GM19372 (cell line): ENCODE measurements at regions not wholly inside any gene's neighbourhood (a gene's known extent, or its start where the extent isn't known, plus 50 kb on each side); places are given as distances from the start of the nearest gene placed in this dataset.

ENCODE experiments used
- ATAC-seq: cut with Tn5 transposase; IDR thresholded peaks from one replicate; pipeline ENCODE4 v1.9.1; 2021; ENCODE audit warnings: mild to moderate bottlenecking, low read depth, moderate library complexity; ENCODE audit not compliant: unreplicated experiment

DNA sequence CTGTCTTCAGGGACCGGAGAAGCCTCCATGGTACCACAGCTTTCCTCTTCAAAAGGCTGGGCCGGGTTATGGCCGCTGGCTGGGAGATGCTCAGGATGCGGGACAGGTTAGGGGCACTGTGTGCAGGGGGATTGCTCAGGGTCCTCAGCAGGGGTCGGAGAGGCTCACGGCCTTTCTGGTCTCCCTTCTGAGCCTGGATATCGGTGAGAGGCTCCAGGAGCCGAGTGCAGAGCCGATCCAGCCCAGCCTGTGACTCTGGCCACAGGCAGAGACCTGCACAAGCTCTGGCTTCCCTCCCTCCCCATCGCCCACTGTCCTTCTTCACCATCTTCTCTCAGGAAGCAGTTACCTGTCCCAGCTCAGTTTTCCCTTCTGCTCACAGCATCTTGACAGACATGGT, 306.0 kb downstream of the ZNF536 start:
- ATAC-seq, result no peak

DNA sequence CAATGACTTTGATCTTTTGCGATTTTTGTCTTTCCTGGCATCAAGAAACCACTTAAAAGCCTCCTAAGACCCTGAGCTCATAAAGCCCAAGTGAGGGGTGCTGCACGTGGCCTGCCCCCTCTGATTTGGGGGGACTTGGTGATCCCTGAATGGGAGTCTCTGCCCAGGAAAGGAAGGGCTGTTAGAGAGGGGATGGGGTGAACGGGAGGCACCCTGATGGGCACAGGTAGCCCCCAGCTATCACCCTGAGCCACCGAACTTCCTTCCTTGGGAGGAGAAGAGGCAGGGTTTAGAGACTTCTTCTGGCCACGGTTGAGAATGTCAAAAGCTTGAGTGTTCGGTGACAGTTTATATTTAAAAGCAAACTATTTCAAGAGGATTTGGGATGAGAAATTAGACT, 305.5 kb downstream of the ZNF536 start:
- ATAC-seq, result no peak

DNA sequence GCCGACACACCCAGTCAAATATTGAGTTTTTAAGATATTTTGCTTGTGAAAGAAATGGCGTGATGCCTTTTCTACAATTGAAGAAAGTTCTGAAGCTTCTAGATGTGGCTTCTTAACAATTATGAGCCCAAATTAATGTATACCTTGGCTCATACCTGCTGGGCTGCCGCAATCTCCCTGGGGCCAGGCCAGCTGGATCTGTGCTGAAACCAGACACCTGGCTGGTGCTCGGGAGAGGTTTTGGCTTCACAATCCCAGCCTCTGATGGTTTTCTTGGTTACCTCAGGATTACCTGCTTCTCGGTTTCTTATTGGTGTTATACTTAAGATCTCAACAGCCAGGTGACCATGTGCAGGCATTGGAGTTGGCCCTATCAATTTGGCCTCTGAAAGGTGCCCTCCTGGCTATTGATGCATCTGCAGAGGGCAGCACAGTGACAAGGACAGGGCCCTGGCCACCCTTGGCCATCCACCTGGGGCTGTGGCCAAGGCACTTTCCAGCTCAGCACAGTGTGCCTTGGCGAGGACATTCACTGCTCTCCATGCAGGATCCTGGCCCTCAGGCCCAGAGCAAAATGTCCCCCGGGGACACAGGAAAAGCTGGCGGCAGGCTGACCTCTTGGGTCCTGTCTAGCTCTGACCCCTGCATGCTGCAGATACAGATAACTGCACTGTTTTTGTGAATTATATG, 305.0 kb downstream of the ZNF536 start:
- ATAC-seq, result no peak

DNA sequence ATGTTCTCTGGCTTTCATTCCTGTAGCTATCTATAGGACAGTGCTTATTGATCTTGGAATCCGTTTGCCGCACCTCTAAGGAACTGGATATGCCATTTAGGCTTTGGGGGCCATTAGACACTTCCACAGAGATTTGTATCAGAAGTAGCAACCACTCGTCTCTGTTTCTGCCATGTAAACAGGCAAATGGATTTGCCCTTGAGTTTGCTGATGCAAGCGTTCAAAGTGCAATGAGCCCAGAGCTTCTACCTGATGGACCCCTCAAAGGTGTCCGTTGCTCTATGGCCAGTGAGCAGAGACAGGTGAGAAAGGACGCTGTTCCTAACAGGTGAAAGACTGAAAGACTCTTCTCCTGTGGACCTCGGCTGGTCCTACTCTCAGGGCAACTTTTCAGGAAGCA, 302.9 kb downstream of the ZNF536 start:
- no peak for ATAC-seq

DNA sequence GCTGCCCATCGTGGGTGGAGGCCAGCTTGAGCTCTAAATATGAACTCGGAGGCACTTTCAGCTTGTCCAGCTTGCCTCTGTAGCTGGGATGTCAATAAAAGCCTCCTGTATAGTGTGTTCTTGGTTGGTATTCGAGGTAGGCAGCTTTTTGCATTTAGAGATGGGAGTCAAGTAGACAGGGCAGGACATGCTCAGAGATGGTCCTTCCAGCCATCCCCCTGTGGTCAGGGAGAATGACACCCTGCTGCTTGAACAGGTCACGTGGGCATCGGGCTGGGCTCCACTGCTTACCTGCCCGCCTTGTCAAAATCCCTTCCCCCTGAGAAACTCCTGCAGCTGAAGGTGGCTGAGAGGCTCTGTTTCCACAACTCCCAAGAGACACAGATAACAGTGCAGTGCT, 302.5 kb downstream of the ZNF536 start:
- ATAC-seq, result no peak

DNA sequence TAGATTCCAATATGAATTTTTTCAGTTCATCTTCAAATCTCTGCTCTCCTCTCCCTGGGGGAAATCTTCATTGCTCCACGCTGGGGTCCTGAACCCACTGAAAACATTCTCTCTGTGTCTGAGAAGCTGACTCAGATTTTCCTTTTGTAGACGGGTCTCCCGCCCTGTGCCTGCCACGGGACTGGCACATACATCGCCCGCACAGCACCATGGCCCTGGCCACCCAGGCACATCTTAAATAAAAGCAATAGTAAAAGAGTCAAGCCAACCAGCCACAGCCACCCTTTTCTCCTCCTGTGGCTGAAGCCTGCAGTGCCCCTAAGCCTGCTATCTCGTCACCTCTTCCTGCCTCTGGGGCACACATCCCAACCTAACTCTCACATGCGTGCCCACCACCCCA, 301.2 kb downstream of the ZNF536 start:
- ATAC-seq, result no peak

DNA sequence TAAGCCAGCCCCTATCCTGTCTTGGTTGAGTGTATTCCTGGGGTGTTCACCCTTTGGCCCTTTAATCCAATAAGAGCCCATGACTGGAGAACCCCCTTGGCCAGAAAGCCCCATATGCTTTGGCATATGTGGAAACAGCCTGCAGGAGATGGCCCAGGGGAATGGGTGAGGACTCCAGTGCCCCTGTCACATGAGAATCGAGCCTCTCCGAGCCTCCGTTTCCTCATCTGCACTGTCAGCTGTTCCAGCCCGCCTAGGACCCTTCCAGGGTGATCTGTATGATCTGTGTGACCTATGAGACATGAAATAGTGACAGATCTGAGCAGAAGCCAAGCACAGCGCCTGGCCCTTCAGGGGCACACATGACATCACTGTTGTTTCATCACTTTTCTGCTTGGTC, 300.7 kb downstream of the ZNF536 start:
- ATAC-seq, result no peak

DNA sequence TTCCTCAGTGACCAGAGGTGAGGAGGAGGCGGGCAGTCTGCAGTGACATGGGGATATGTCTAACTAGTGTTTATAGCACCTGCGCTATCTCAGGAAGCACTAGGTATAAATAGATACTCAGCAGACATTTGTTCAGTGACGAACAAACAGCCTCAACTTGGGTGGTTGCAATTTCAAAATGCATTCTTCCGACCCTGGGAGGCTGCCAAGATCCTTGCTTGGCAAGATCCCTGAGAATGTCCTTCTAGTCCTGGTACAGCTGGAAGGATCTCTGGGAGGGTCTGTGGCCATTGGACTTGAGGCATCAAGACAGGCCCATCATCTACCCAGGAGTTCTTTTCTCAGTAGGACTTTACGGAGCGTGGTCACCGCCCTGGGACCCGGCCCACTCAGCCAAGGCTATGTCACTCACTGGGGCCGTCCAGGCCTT, 299.5 kb downstream of the ZNF536 start:
- no peak for ATAC-seq

DNA sequence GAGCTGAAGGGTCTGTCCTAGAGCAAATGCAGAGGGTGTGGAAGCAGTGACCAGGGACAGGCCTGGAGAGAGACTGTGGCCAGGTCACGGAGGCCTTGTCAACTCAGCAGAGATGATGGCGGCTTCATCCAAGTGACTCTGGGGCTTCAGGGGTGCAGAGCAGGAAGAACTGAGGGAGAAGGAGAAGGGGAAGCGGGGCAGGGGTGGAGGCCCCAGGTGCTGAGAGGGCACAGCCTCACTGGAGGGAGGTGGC, 299.1 kb downstream of the ZNF536 start:
- ATAC-seq, result no peak

DNA sequence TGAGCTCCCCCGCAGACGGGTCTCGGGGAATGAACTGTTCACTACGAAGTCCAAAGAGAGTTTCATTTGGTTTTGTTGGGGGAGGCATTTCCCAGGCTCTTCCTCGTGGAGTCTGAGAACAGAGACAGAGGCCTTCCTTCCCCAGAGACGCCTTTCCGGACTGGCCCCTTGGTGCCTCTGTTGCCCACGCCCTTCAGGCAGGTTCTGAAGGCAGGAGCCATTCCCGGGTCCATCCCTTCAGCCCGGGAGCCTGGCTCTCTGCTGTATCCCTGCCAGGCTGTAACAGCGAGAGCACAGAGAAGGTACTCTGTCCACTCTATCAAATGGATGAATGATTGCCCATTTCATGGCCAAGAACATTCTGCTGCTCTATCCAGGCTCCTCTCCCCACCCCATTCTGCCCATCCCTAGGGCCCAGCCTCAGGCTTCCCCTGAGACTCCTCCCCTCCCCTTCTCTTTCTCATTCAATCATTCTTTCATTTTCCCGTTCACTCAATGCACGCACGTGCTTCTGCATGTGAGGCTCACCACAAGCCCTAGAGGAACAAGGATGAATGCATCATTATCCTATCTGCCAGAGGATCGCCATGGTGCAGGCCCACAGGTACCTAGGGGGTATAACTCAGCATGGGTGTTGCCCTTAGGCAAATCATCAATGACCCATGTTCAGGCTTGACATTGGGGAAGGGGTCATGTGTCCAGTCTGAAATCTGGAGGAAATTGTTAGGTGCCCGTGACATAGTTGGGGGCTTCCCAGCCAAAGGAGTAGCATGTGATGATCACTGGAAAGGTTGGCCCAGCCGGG, 298.6 kb downstream of the ZNF536 start:
- no peak for ATAC-seq

DNA sequence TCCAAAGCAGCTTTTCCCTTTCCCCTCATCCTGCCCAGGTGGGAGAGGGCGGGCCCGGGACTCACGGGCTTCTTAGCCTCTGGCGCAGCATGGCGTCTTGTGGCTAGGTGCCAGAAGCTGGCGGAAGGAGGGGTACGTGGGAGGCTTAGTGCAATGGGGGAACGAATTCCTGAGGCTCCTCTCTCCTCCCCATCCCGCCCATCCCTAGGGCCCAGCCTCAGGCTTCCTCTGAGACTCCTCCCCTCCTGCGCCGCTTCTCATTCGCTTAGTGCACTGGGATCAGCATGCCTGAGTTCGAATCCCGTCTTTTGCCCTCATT, 297.8 kb downstream of the ZNF536 start:
- ATAC-seq, result no peak

DNA sequence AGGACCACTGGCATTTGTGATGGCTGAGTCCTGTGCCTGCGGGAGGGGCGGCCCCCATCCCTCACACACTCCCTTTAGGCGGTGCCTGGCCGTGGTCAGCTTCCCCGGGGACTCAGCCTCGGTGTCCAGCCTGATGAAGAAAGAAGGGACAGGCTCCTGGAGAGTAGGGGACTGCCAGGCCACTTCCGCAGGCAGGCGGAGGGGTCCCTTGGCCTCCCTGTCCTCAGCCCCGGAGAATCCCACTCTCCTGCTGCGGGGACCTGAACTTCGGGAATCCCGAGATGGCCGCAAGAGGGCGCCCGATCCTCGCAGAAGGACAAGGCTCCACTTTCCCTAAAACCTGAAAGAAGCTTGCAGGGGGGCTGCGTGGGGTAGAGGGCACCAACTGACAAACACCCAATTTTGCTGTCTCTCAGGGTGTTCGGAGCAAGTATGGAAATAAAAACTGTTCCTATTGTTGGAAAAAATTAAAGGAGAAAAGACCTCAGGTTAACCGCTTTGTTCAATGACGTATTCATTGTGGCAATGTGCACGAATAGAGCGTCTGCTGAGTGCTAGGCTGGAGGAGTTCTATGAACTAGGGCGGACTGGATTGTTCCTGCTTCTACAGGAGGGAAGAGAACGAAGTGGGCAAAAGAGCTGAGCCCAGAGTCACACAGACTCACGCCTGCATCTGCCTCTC, 297.3 kb downstream of the ZNF536 start:
- ATAC-seq, result no peak

DNA sequence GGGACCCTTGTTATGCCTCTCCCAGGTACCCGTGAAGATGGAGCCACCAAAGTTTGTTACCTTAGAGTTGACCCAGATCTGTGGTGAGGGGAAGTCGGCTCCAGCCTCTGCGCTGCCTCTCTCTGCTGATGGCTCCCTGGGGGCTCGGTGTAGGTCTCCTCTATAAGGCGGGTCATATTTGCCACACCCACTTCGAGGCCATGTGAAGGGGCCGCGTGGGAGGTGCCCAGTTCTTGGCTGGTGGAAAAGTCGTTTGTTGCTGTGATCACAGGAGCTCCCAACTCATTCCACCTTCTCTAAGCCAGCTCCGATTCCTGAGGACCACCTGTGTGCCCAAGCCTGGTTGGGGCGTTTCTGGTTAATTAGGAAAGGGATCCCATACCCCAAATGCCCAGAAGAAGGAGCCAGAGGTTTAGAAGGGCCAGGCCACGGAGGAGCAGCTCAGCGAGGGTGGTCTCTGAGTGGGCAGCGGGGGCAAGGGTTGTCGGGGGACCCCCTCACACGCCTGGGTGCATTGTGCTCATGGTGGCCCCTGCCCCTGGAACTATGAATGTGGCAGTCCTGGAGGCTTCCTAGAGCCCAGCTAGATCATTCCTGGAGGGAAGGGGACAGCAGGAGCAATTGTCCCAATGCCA, 296.5 kb downstream of the ZNF536 start:
- no peak for ATAC-seq

DNA sequence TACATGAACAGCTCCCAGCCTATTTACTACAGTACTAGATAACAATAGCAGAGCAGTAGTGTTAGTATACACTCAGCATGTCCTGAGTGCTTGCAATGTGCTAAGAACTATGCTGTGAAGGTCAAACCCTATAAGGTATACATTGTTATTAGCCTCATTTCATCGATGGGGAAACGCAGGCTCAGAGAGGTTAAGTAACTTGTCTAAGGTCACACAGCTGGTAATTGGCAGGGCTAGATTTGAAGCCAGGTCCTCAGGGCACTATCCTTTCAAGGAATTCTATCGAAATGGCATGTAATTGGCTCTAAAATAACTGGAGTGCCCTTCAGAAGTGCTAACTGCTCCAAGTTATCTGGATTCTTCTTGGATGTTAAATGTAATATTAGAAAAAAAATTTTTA, 295.6 kb downstream of the ZNF536 start:
- ATAC-seq, result no peak

DNA sequence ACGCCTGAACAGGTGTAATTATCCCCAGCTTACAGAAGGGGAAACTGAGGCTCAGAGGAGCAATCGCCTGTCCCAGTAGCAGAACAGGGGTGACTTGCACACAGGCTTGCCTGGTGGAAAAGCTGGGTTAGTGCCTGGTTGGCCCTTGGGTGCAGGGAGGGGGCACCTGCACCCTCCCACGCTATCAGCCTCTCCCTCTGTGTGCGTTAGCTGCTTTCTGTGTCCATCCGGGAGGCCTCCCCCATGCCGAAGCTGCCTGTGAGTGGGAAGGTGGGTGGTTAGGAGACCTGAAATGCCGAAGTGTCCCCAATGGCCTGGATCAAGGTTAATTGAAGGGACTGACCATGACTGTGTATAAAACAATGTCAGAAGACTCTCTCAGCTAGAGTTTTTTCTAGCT, 295.0 kb downstream of the ZNF536 start:
- no peak for ATAC-seq

DNA sequence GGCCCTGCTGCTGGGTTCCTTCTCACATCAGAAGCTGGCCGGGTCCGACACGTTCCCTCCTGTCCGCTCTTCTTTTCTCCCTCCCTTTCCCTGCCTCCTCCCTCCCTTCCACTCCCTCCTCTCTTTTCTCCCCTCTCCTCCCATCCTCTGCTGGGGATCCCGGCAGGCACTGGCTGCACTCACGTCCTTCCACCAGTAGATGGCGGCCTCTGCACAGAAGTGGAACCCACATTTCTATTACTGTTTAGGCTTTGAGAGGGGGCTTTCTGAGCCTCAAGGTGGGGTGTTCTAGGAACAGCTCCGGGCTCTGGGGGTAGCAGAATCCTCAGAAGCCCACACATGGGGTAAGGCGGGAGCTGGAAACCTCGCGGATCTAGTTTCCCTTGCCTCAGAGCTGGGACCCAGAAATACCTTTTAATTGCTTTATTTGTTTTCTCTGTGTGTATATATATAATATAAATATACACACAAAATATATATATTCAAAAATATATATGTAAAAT, 294.2 kb downstream of the ZNF536 start:
- ATAC-seq, result no peak

DNA sequence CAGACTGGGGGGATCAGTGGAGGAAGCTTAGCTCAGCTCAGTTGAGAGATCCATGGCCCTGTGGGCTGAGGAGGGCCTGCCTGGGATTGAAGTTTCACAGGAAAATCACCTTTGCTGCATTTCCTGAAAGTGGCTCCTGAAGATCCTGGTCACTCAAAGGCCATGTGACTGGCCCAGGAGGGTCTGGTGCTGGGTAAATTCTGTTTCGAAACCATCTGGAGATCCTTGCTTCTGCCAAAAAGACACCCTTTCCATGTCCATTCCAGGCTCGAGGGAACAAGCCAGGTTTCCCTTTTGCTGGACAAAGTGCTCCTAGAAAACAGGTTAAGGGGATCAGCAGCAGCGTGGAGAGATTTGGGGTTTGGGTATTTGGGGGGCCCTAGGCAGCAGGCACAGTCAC, 293.3 kb downstream of the ZNF536 start:
- no peak for ATAC-seq

DNA sequence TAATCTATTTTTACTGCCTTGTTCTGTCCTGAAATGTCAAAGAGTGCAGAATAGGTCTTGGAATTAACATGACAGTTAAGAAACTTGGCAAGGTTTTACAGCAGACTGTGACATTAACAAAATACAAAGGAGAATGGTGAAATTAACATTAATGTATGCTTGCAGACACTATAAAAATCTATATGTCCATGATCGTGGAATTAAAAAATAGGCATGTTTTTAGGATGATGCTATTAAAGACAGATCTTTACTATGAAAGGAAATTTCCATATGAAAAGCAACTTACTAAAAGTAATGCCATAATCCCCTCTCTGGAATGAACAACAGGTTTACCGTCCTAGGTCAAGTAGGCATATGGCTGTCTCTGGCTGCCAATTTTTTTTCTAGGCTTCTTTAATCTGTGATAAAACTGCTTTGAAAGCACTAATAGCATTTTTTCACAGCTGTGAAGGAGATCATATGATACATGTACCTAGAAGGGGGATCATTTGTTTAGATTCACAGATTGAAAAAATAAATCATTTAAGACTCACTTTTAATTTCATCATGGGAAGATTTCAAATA, 291.5 kb downstream of the ZNF536 start:
- ATAC-seq, result no peak

DNA sequence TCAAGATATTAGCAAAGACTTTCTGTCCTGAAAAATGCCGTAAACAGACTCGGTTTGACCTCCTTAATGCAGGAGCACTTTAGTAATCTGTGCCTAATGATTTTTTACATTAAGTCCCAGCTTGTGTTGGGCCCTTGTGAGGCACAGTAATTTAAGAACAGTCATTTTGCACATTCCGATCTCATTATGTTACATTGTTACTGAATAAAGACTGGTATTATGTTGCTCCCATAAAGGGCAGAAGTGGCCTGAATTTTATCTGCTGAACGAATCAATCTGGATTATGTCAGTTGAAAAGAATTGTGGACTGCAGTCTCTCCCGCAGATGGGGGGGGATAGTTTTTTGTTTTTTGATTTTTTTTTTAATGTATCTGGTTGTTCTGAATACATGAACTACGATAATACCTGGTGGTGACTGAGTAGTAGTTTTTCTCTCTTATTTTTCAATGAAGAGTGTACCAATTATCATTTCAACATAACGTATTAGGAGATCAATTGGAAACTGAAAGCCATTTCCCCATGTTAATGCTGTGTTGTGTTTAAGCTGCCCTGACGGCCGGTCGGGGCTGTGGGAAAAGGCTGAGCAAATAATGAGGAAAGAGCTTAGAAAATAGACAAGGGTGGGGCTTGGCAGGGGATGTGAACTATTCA, 290.2 kb downstream of the ZNF536 start:
- ATAC-seq, result no peak

DNA sequence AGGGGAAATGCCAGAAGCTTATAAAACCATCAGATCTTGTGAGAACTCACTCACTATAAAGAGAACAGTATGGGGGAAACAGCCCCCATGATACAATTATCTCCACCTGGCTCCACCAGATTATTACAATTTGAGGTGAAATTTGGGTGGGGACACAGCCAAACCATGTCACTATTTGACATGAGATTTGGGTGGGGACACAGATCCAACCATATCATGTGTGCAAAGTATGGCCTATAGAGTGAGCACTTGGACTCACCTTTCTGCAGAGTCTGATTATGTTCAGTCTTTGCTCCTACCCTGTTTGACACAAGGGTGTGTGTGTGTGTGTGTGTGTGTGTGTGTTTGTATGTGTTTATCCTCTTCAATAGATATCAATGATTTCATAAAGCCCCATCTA, 287.5 kb downstream of the ZNF536 start:
- no peak for ATAC-seq
